PC-3 (cell line): ENCODE measurements at regions not wholly inside any gene's neighbourhood (a gene's known extent, or its start where the extent isn't known, plus 50 kb on each side); places are given as distances from the start of the nearest gene placed in this dataset.

Experiments
- ATAC-seq: fragments of 200-7000 bp; cut with Tn5 transposase; 2 replicates; pipeline ENCODE4 v1.9.1; 2020; ENCODE audit warnings: mild to moderate bottlenecking, moderate library complexity
- BruUV-seq: library from RNA; stranded (reverse); fragments of 400-500 nt; replicated peaks from 2 replicates; lab custom pipeline; 2021; lab: Mats Ljungman, UMichigan
- CTCF ChIA-PET: fragments of 300-600 bp; sonication (Branson Sonifier 250); formaldehyde crosslinking; loops from one replicate; lab custom pipeline; 2022; ENCODE audit warnings: antibody characterized with exemption; lab: Charles Lee
- POLR2A ChIA-PET: fragments of 300-600 bp; sonication (Branson Sonifier 250); formaldehyde crosslinking; loops from one replicate; lab custom pipeline; 2022; ENCODE audit warnings: antibody characterized with exemption; ENCODE audit not compliant: unreplicated experiment; lab: Charles Lee
- DNase-seq: peaks from one replicate; pipeline ENCODE4 v3.0.0-alpha.2; 2015
- H2AFZ ChIP-seq: fragments of 300-600 bp; sonication (generic); 2 replicates; pipeline ENCODE4 v1.6.0; 2016; ENCODE audit warnings: antibody characterized with exemption, low read length
- H3F3A ChIP-seq: fragments of 300-600 bp; sonication (generic); one replicate; pipeline ENCODE4 v1.6.0; 2017; ENCODE audit warnings: antibody characterized with exemption, low read length, control low read depth, mild to moderate bottlenecking; ENCODE audit not compliant: unreplicated experiment
- H3K27ac ChIP-seq: fragments of 300-600 bp; sonication (generic); 2 replicates; pipeline ENCODE4 v1.5.1; 2016; ENCODE audit warnings: mild to moderate bottlenecking, low read length
- H3K27me3 ChIP-seq: fragments of 300-600 bp; sonication (generic); 2 replicates; pipeline ENCODE4 v1.6.1; 2016; ENCODE audit warnings: low read length, mixed read lengths
- H3K36me3 ChIP-seq: fragments of 300-600 bp; sonication (generic); 2 replicates; pipeline ENCODE4 v1.6.1; 2016; ENCODE audit warnings: low read depth, mixed run types, low read length, mixed read lengths
- H3K4me1 ChIP-seq: fragments of 300-600 bp; sonication (generic); 2 replicates; pipeline ENCODE4 v1.5.1; 2016; ENCODE audit warnings: low read length; ENCODE audit not compliant: insufficient read depth
- H3K4me2 ChIP-seq: fragments of 300-600 bp; sonication (generic); 2 replicates; pipeline ENCODE4 v1.6.0; 2016; ENCODE audit warnings: low read length
- H3K4me3 ChIP-seq: fragments of 300-600 bp; sonication (generic); 2 replicates; pipeline ENCODE4 v1.5.1; 2016; ENCODE audit warnings: mild to moderate bottlenecking, low read length, mixed read lengths
- H3K79me2 ChIP-seq: fragments of 300-600 bp; sonication (generic); 2 replicates; pipeline ENCODE4 v1.6.1; 2017; ENCODE audit warnings: low read length, mixed read lengths
- H3K9ac ChIP-seq: fragments of 300-600 bp; sonication (generic); 2 replicates; pipeline ENCODE4 v1.6.0; 2016; ENCODE audit warnings: mild to moderate bottlenecking, low read length
- H3K9me2 ChIP-seq: fragments of 300-600 bp; sonication (generic); replicated peaks from 2 replicates; pipeline ENCODE4 v1.6.1; 2016; ENCODE audit warnings: mixed run types, low read length, mixed read lengths
- H3K9me3 ChIP-seq: fragments of 300-600 bp; sonication (generic); 2 replicates; pipeline ENCODE4 v1.6.1; 2016; ENCODE audit warnings: low read length, mixed read lengths
- H4K20me1 ChIP-seq: fragments of 300-600 bp; sonication (generic); 2 replicates; pipeline ENCODE4 v1.6.1; 2016; ENCODE audit warnings: low read length, mixed read lengths
- EZH2 ChIP-seq: fragments of 300-600 bp; sonication (generic); IDR thresholded peaks from one replicate; pipeline ENCODE4 v1.6.1; 2017; ENCODE audit warnings: antibody characterized with exemption, mild to moderate bottlenecking, low read length; ENCODE audit not compliant: unreplicated experiment
- EZH2phosphoT487 ChIP-seq: fragments of 300-600 bp; sonication (generic); IDR thresholded peaks from 2 replicates; pipeline ENCODE4 v1.6.1; 2018; ENCODE audit warnings: mild to moderate bottlenecking, antibody characterized with exemption, low read length, borderline replicate concordance
- intact Hi-C: fragments of 100-400 bp; cut with micrococcal nuclease; formaldehyde crosslinking; loops from 2 replicates; pipeline ENCODE4 v1.9.0; 2023
- TF ChIP-seq, protein P1 (sequence below): fragments of 300-600 bp; sonication (generic); conservative IDR thresholded peaks from 2 replicates; pipeline ENCODE4 v1.5.1; 2017; ENCODE audit warnings: antibody characterized with exemption, low read depth, mild to moderate bottlenecking, low read length

DNA sequence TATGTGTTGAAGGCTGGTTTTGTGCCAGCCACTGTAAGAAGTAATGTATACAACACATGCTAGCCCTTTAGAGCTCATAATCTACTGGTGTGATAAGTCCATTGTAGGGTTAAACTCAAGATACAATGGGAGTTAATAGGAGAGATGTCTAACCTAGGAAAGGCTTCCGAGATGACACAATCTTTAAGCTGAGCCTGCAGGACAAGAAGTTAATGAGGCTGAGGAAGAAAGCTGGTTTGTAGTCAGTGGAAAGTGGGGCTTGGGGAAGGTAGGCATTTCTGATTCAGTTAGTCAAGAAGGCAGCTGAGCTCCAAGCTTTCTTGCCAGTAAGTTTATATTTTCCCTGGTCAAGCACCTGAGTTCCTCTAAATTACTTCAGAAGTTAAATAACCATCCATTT is 83.0 kb upstream of the TGFBR2 start:
- Histone ChIP-seq H3K27me3 (no peaks in the 10 kb centered on the region), H3K4me3 (no peak overlapping the region), H3K36me3 (no peaks in the 10 kb centered on the region), H3K9me3 (no peaks in the 10 kb centered on the region), H3F3A (no peaks in the 10 kb centered on the region), H4K20me1 (no peaks in the 10 kb centered on the region), H3K4me1 (peaks cover 5% of the 10 kb centered on the region; the same call in 1 of the 2 replicates), H2AFZ (no peak overlapping the region), H3K79me2 (no peaks in the 10 kb centered on the region), H3K9ac (no peak overlapping the region), H3K27ac (no peak overlapping the region), H3K4me2 (no peak overlapping the region), H3K9me2 (no peaks in the 10 kb centered on the region)
- POLR2A ChIA-PET = no interaction called here
- no TSS peak for BruUV-seq
- CTCF ChIA-PET = no interaction called here
- TF ChIP-seq, protein P1, sequence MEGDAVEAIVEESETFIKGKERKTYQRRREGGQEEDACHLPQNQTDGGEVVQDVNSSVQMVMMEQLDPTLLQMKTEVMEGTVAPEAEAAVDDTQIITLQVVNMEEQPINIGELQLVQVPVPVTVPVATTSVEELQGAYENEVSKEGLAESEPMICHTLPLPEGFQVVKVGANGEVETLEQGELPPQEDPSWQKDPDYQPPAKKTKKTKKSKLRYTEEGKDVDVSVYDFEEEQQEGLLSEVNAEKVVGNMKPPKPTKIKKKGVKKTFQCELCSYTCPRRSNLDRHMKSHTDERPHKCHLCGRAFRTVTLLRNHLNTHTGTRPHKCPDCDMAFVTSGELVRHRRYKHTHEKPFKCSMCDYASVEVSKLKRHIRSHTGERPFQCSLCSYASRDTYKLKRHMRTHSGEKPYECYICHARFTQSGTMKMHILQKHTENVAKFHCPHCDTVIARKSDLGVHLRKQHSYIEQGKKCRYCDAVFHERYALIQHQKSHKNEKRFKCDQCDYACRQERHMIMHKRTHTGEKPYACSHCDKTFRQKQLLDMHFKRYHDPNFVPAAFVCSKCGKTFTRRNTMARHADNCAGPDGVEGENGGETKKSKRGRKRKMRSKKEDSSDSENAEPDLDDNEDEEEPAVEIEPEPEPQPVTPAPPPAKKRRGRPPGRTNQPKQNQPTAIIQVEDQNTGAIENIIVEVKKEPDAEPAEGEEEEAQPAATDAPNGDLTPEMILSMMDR = no peak
- TF ChIP-seq EZH2 = no peak
- TF ChIP-seq EZH2phosphoT487 = no peak
- intact Hi-C loops = no loop called here
- no peak for ATAC-seq
- no peak for DNase-seq

DNA sequence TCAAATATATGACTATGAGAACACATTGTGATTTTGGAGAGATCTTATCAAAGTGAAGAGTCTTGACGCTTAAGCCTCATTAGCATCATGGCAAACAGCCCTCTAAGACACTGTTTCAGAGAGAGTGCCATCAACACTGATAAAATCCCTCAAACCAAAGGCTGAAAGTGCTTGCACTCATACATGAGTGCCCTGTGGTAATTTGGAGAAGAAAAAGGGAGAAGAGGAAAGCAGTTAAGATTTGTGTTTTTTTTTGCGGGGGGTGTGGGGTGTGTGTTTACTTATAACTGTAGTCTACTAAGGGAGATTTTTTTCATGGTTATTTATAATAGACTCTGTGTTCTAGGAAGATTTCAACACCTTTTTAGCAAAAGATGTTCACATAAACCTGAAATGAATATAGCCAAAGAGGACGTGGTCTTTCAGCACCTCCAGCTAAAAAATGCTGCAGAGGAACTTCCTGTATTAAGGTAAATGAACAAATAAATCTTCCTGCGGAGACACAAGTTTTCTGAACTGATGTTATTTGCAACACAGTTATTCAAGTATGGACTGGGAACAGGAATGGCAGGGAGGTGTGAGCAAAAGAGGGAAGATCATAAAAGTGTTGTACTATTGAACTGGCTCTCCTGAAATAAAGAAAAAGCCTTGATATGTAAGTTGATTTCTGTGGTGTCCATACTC is 81.9 kb upstream of the TGFBR2 start:
- ChIA-PET POLR2A (no interaction called here), CTCF (no interaction called here)
- no peaks in the 10 kb centered on the region for H3K4me1 ChIP-seq
- H3K4me3 ChIP-seq = no peak overlapping the region
- no peak for ATAC-seq
- no peak for DNase-seq
- H3K36me3 ChIP-seq = no peaks in the 10 kb centered on the region
- no peaks in the 10 kb centered on the region for H4K20me1 ChIP-seq
- no peaks in the 10 kb centered on the region for H3F3A ChIP-seq
- no peaks in the 10 kb centered on the region for H3K79me2 ChIP-seq
- H3K9me2 ChIP-seq = no peaks in the 10 kb centered on the region
- H3K9ac ChIP-seq = no peak overlapping the region
- intact Hi-C loops = no loop called here
- no TSS peak for BruUV-seq
- H3K9me3 ChIP-seq = no peaks in the 10 kb centered on the region
- H3K4me2 ChIP-seq = no peak overlapping the region
- TF ChIP-seq EZH2phosphoT487 (no peak), EZH2 (no peak)
- TF ChIP-seq, protein P1 = no peak
- no peak overlapping the region for H2AFZ ChIP-seq
- no peaks in the 10 kb centered on the region for H3K27me3 ChIP-seq
- H3K27ac ChIP-seq = no peak overlapping the region

DNA sequence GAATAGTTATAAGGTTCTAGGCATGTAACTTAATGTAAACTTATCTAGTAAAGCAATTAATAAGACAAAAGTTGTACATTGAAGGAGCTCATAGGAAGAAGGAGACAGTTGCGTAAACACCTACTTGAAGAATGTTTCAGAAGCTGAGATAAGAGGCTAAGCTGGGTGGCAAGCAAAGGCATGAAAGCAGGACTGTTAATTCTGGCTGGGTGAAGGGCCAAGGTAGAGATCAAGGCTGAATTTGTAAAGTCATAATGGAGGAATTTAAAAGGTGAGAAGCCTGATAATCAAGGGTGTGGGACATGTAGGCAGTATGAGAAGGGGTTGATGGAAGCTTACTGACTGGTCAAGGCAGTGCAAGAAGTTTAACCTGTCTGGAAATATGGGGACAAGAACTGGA is 80.4 kb upstream of the TGFBR2 start:
- Histone ChIP-seq H3K9ac (no peak overlapping the region), H3K27me3 (no peaks in the 10 kb centered on the region), H3K4me2 (no peak overlapping the region), H3K9me2 (no peaks in the 10 kb centered on the region), H4K20me1 (no peaks in the 10 kb centered on the region), H3K27ac (no peak overlapping the region), H3K79me2 (no peaks in the 10 kb centered on the region), H3K9me3 (no peaks in the 10 kb centered on the region), H2AFZ (no peak overlapping the region), H3K4me1 (no peaks in the 10 kb centered on the region), H3F3A (no peaks in the 10 kb centered on the region), H3K36me3 (no peaks in the 10 kb centered on the region), H3K4me3 (no peak overlapping the region)
- intact Hi-C loops = no loop called here
- CTCF ChIA-PET = no interaction called here
- no TSS peak for BruUV-seq
- POLR2A ChIA-PET = no interaction called here
- ATAC-seq = no peak
- TF ChIP-seq, protein P1 = no peak
- TF ChIP-seq EZH2phosphoT487 = no peak
- TF ChIP-seq EZH2 = no peak
- DNase-seq = no peak
